OCI-LY7 (cell line): ENCODE measurements at regions not wholly inside any gene's neighbourhood (a gene's known extent, or its start where the extent isn't known, plus 50 kb on each side); places are given as distances from the start of the nearest gene placed in this dataset.

Experiments
- BruUV-seq: library from RNA; stranded (reverse); fragments of 400-500 nt; replicated peaks from 2 replicates; lab custom pipeline; 2021; lab: Mats Ljungman, UMichigan
- CTCF ChIA-PET: fragments of 300-600 bp; sonication (Branson Sonifier 250); formaldehyde crosslinking; loops from one replicate; lab custom pipeline; 2022; ENCODE audit warnings: antibody characterized with exemption; ENCODE audit not compliant: unreplicated experiment; lab: Charles Lee
- POLR2A ChIA-PET: fragments of 300-600 bp; sonication (Branson Sonifier 250); formaldehyde crosslinking; loops from one replicate; lab custom pipeline; 2022; ENCODE audit warnings: antibody characterized with exemption; lab: Charles Lee
- DNase-seq: peaks from one replicate; pipeline ENCODE4 v3.0.0-alpha.2; 2015; ENCODE audit warnings: low spot score
- H2AFZ ChIP-seq: fragments of 200-600 bp; sonication (generic), shearing (Covaris generic); 2 replicates; pipeline ENCODE4 v1.6.1; 2014; ENCODE audit warnings: mild to moderate bottlenecking, antibody characterized with exemption, low read length, moderate library complexity
- H3K27ac ChIP-seq: fragments of 200-600 bp; sonication (generic); 2 replicates; pipeline ENCODE4 v1.5.1; 2014; ENCODE audit warnings: mixed run types, low read depth, mild to moderate bottlenecking, moderate library complexity, low read length, inconsistent platforms; ENCODE audit not compliant: poor library complexity, severe bottlenecking
- H3K36me3 ChIP-seq: fragments of 200-600 bp; sonication (generic); 2 replicates; pipeline ENCODE4 v1.6.1; 2014; ENCODE audit warnings: mild to moderate bottlenecking, antibody characterized with exemption, low read length, moderate library complexity, mixed read lengths; ENCODE audit not compliant: insufficient read depth
- H3K4me1 ChIP-seq: fragments of 200-600 bp; sonication (generic); 2 replicates; pipeline ENCODE4 v1.5.1; 2014; ENCODE audit warnings: mild to moderate bottlenecking, low read length; ENCODE audit not compliant: insufficient read depth, poor library complexity, severe bottlenecking
- H3K4me2 ChIP-seq: fragments of 200-600 bp; sonication (generic); 2 replicates; pipeline ENCODE4 v1.6.1; 2014; ENCODE audit warnings: mild to moderate bottlenecking, low read length
- H3K4me3 ChIP-seq: fragments of 200-600 bp; sonication (generic); 2 replicates; pipeline ENCODE4 v1.5.1; 2014; ENCODE audit warnings: mild to moderate bottlenecking, low read depth, low read length; ENCODE audit not compliant: poor library complexity, severe bottlenecking
- H3K79me2 ChIP-seq: fragments of 200-600 bp; sonication (generic); 2 replicates; pipeline ENCODE4 v1.6.1; 2016; ENCODE audit warnings: low read depth, mild to moderate bottlenecking, low read length, moderate library complexity, mixed read lengths; ENCODE audit not compliant: insufficient read depth
- H3K9me2 ChIP-seq: fragments of 200-600 bp; sonication (generic); 2 replicates; pipeline ENCODE4 v1.6.1; 2016; ENCODE audit warnings: mild to moderate bottlenecking, low read length, mixed read lengths; ENCODE audit not compliant: insufficient read depth
- H3K9me3 ChIP-seq: fragments of 200-600 bp; sonication (generic); 2 replicates; pipeline ENCODE4 v1.6.1; 2014; ENCODE audit warnings: mild to moderate bottlenecking, mixed run types, low read length, mixed read lengths
- H4K20me1 ChIP-seq: fragments of 200-600 bp; sonication (generic); 2 replicates; pipeline ENCODE4 v1.6.1; 2014; ENCODE audit warnings: mild to moderate bottlenecking, antibody characterized with exemption, low read length, moderate library complexity, mixed read lengths; ENCODE audit not compliant: insufficient read depth
- CTCF ChIP-seq: fragments of 200-600 bp; sonication (generic); conservative IDR thresholded peaks from 2 replicates; pipeline ENCODE4 v1.5.1; 2014; ENCODE audit warnings: mild to moderate bottlenecking, antibody characterized with exemption, low read length, moderate library complexity, mixed read lengths
- EZH2phosphoT487 ChIP-seq: fragments of 200-600 bp; sonication (generic); IDR thresholded peaks from 2 replicates; pipeline ENCODE4 v1.6.1; 2018; ENCODE audit warnings: low read depth, borderline replicate concordance, mild to moderate bottlenecking, mixed run types, antibody characterized with exemption, low read length, moderate library complexity, mixed read lengths
- intact Hi-C: fragments of 100-400 bp; cut with micrococcal nuclease; formaldehyde crosslinking; loops from one replicate; pipeline ENCODE4 v1.10.0; 2022; ENCODE audit not compliant: unreplicated experiment

- no peak overlapping the region for H3K27ac ChIP-seq
- BruUV-seq = no TSS peak
- no peaks in the 10 kb centered on the region for H3K9me3 ChIP-seq
- ChIA-PET POLR2A (no interaction called here), CTCF (no interaction called here)
- no peaks in the 10 kb centered on the region for H3K4me1 ChIP-seq
- no peak overlapping the region for H3K4me2 ChIP-seq
- no peak overlapping the region for H3K4me3 ChIP-seq
- H3K9me2 ChIP-seq = no peaks in the 10 kb centered on the region
- no peak overlapping the region for H2AFZ ChIP-seq
- DNase-seq = no peak
- H3K79me2 ChIP-seq = no peaks in the 10 kb centered on the region
- H3K36me3 ChIP-seq = no peaks in the 10 kb centered on the region
- intact Hi-C loops = no loop called here
- H4K20me1 ChIP-seq = no peaks in the 10 kb centered on the region
- TF ChIP-seq CTCF (no peak), EZH2phosphoT487 (no peak)
These were observed 949.0 kb downstream of the EPHA3 start for GRCh38 chr3:90056281-90057032.

GRCh38 chr3:90062016-90062415, 954.6 kb downstream of the EPHA3 start:
- H4K20me1 ChIP-seq = no peaks in the 10 kb centered on the region
- H3K36me3 ChIP-seq = no peaks in the 10 kb centered on the region
- no peak overlapping the region for H3K4me2 ChIP-seq
- H2AFZ ChIP-seq = no peak overlapping the region
- no peaks in the 10 kb centered on the region for H3K9me2 ChIP-seq
- H3K4me1 ChIP-seq = no peaks in the 10 kb centered on the region
- DNase-seq = no peak
- CTCF ChIA-PET = no interaction called here
- intact Hi-C loops = no loop called here
- H3K9me3 ChIP-seq = no peaks in the 10 kb centered on the region
- TF ChIP-seq CTCF (no peak), EZH2phosphoT487 (no peak)
- BruUV-seq = no TSS peak
- POLR2A ChIA-PET = interaction anchor here (0.5 kb wide), 1 partner anchor 37 kb away, joined by 3 read pairs; no protein-coding TSS in a partner anchor
- H3K4me3 ChIP-seq = no peak overlapping the region
- H3K79me2 ChIP-seq = no peaks in the 10 kb centered on the region
- H3K27ac ChIP-seq = no peak overlapping the region

- H3K9me3 ChIP-seq = no peaks in the 10 kb centered on the region
- DNase-seq = no peak
- intact Hi-C loops = no loop called here
- H4K20me1 ChIP-seq = no peaks in the 10 kb centered on the region
- H3K4me3 ChIP-seq = no peak overlapping the region
- no peaks in the 10 kb centered on the region for H3K9me2 ChIP-seq
- no TSS peak for BruUV-seq
- no peak overlapping the region for H3K27ac ChIP-seq
- H3K4me1 ChIP-seq = no peaks in the 10 kb centered on the region
- ChIA-PET CTCF (no interaction called here), POLR2A (interaction anchor here (0.6 kb wide), 1 partner anchor 349 kb away, joined by 3 read pairs; no protein-coding TSS in a partner anchor)
- H3K36me3 ChIP-seq = no peaks in the 10 kb centered on the region
- H2AFZ ChIP-seq = no peak overlapping the region
- no peaks in the 10 kb centered on the region for H3K79me2 ChIP-seq
- TF ChIP-seq EZH2phosphoT487 = no peak
- no peak for TF ChIP-seq CTCF
- H3K4me2 ChIP-seq = no peak overlapping the region
These were observed 955.3 kb downstream of the EPHA3 start for GRCh38 chr3:90062631-90063200.
